ENCODE measurements at regions not wholly inside any gene's neighbourhood (a gene's known extent, or its start where the extent isn't known, plus 50 kb on each side); places are given as distances from the start of the nearest gene placed in this dataset.
"Not testable (repeated sequence)": the region's sequence is repeated elsewhere in the genome, so short reads cannot be mapped to it uniquely, and the experiment has no call there.

DNA sequence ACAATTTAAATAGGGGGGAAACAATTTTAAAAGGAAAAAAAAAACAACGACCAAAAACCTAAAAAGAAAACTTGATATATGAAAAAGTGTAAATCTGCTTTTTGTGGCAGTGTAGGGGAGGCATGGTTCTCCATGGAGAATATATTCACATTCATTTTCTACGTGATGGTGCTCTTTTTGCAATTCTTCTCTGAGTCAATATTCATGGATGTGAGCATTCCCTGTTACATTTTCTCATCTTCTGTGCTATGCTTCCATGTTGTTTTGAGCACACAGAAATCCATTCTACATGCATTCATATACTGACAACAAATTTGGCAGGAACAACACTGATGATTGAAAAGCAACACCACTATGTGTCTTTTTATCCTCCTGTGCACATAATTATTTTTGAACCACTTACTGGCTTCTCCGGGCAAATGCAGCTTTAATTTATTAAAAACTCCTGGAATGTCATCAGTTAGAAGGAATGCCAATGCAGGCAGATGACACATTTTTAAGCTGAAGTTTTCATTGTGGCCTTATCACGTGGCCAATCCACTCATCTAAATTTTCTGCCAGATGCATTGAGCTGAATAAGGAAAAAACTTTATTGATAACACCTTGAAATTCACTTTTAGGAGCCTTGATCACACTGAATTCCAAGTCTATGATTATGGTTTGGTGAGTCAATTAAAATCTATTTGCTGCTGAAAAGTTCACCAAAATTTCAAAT, 590.6 kb downstream of the NUF2 start:
- no peak for DNase-seq

DNA sequence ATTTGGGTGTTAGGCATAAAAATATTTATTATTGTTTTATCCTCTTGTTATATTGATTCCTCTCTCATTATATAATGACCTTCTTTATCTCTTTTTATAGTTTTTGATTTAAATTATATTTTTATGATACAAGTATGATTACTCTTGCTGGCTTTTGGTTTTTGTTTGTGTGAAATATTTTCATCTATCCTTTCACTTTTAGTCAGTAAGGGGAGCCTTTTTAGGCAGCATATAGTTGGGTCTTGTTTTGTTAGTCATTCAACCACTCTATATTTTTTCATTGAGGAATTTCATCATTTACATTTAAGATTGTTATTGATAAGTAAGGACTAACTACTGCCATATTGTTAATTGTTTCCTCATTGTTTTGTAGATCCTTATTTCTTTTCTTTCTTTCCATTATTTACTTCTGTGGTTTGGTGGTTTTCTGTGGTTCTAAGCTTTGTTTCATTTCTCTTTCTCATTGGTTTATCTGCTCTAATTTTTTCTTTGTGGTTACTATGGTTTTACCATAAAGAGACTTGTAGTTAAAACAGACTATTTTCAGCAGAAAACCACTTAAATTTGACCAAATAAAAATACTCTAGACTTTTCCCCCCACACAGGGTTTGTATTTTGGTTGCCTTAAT, 593.1 kb downstream of the NUF2 start:
- no peak for DNase-seq

DNA sequence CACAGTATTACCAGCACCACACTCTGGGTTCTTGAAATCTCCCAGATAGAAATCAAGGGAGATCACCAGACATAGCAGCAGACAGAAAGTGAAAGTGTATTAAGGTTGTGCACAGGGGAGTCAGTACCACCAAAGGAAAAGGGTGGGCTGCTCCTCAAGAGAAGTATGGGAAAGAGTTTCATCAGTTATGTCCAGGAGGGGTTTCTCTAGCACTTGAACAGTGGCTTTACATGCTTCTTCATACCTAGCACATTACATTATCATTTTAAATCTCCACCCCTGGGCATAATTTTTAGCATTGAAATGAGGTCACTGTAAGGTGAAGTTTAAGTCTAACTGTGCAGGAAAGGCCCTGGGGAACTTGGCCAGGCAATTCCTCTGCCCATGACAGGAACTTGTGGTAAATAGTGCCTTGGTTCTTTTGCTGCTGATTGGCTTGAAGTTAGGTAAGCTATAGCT, 601.0 kb downstream of the NUF2 start:
- no peak for DNase-seq

DNA sequence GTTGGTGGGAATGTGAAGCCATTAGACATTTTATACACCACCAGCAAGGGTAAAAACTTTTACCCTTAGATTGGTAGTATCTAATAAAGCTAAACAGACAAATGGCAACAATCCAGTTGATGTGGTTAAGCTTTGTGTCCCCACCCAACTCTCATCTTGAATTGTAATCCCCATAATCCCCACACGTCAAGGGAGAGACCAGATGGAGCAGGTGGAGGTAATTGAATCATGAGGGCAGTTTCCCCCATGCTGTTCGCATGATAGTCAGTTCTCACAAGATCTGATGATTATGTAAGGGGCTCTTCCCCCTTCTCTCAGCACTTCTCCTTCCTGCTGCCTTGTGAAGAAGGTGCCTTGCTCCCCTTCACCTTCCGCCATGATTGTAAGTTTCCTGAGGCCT, 602.3 kb downstream of the NUF2 start:
- DNase-seq = no peak

DNA sequence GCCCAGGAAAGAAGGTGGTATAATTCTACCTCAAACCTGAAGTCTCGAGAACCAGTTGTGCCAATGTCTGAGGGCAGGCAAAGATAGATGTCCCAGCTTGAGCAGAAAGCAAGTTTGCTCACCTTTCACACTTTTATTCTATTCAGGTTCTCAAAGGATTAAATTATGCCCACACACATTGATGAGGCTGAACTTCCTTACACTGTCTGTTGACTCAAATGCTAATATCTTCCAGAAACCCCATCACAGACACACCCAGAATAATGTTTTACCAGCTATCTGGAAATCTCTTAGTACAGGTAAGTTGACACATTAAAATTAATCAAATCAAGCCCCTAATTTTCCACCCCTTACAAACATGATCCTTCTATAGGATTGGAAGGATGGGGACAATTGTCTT, 605.7 kb downstream of the NUF2 start:
- DNase-seq = no peak

DNA sequence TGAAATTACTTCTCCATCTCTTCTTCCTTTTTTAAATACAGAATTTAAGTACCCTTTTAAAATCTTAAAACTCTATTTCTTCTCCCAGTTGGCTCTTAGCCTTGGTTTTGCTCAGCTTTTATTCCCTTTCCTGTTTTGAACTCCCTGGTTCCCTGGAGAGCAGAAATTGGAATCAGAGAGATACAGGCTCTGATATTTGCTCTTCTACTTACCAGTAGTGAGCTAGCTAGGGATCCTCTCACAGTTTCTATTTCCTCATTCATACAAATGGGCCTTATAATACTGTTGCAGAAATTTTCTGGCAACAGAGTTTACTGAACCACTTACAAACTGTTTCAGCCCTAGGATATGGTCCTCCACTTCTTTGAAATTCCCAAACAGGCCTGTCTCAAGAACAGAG, 606.3 kb downstream of the NUF2 start:
- DNase-seq = no peak

DNA sequence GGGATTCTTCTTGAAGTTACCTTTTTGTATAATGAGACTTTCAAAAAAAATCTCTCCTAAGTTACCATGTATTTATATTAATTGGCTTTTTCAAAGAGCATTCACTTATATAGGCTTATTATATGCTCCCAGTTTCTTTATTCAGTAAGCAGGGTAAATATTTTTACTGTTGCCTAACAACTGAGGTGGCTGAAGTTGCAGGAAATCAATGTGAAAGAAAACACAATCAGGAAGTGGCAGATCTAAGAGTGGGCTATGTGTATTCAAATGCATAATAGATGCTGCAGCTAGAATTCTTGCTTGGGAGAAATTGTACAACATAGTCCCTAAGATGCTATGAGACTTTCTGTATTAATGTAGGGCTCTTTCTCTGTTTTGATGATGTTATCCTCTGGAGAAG, 606.9 kb downstream of the NUF2 start:
- DNase-seq = no peak

DNA sequence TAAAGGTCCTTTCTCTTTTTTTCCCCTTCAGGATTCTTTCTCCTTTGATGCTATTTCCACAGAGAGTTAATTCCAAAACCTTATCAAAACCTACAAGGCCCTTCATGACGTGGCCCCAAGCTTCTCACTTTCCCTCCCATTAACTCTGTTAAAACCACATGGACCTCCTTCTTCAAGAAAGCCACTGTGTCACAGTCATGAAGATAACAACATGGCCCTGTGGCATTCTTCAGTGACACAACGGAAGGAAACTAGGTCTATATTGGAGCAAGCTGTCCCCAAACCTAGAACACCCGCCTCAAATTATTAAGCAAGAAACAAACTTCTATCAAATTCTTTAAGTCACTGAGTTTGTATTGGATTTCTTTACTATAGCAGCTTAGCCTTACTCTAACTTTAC, 611.1 kb downstream of the NUF2 start:
- DNase-seq = no peak

DNA sequence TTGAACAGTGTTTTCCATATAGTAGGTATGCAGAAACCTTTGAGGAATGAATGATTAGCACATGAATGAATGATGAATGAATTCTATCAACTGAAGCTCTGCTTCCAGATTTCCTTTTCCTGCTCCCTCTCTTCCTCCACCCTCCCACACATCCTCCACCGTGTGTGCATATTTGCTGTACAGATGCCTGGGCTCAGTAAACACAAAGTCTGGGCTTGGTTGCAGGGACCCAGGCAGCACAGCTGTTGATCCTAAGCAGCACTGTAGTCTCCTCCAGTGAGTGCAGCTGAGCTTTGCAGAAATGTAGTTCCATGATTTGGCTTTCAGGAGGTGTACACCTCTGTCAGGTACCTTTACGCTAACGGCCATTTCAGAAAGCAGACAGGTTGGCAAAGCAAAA, 611.7 kb downstream of the NUF2 start:
- DNase-seq = no peak

DNA sequence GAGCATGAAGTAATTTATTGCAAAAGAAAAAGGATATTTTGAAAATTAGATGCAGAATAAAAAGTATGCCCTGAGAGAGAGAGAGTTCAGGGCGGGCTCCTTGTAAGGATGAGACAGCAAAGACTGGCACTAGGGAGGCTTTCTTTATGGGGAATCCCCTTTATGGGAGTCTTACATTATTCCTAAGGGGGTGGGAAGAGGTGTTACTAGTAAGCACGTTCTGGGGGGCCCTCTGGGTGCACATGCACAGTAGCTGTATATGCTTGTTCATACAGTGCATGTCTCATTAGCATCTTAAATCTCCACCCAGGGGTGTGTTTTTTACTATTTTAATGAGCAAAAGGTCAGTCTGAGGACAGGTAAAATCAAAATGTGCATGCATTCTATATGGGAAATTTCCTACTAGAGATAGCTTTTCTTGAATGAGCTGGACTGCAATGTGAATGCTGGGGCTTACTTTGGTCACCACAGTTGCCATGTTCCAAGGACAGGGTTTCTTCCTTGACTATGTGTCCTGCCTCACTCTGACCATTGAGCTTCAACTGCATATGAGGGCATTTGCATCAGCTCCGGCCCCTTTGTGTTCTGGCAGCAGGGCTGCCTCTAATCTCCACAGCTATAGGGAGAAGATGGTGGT, 614.1 kb downstream of the NUF2 start:
- DNase-seq = no peak

DNA sequence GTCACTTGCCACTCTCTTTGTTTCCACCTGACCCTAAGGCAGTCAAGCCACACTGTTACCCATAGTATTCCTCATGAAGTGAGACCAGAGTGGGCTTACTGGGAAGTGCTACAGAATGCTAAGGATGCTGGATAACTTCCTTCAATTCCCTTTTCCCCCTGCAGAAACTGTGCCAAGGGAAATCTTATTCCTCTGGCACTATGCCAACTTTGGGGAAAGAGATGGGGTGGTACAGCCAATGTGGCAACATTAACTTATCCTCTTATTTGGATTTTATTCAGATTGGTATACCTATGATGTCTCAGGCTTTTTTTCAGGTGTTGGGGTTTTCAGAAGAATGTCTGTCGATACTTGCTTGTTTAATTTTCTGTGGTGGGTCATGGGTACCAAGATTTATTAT, 599.4 kb upstream of the PBX1 start:
- DNase-seq = no peak

DNA sequence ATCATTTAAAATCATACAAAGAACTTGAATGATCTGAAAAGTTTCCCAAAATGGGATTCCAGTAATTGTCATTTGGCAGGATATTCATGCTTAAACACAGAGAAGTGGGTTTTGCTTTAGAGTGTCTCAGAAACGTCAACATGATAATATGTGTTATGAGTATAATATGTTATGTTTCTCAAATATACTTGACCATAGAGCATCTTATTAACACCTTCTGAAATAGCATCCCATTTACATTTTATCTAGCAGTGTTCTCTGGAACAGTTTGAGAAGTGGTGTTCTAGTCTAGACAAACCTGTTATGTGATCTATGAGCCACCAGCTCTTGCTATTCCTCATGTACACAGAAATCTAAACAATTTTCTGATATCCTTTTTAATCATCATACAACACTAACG, 588.8 kb upstream of the PBX1 start:
- DNase-seq = no peak

DNA sequence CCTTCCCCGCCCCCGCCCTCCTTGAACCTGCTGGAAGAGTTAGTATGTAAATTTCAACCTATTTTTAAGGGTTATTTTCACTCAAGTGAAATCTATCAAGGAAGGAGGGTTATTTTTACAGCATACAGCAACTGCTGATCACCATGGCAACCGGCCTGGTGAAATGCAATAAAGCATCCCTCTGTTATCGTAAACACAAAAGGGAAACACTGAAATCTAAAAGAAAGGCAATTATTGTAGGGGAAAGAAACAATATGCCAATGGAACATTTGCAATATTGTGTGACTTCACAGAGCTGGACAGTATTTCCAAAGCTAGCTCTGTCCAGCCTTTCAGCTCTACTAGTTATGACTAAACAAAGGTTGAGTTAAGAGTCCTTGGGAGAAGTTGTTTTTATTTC, 588.3 kb upstream of the PBX1 start:
- no peak for DNase-seq

DNA sequence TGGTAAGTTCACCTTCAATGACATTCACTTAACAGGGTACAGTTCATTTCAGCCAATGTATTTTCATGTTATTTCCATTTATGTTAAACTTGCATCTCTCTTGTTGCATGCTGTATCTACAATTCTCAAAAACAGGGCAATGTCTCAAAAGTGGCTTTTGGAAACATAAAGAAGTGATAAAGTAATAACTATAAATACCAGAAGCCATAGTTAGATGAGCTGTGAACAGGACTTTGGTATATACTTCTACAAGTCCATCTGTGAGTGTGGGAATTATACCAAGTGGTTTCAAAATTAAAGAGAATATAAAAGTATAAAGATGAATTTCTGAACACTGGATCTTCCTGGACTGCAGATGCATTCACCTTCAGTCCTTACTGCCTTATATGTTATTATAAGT, 585.4 kb upstream of the PBX1 start:
- no peak for DNase-seq

DNA sequence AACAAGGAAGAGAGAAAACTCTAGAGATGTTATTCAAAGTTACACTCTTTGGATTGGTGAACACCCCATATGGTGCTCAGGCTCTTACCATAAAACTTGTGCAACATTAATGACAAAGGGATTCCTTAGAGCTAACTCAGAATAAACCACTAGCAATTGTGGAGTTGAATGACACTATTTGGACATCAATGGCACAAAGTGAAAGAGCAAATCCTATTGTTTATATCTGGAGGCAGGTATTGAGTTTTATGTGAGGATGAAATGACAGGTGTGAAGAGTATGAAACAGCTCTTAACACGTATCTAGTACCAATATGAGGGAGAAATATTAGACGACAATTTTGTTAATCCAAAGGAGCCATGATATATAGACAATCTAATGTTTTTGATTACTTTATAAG, 584.9 kb upstream of the PBX1 start:
- DNase-seq = no peak

DNA sequence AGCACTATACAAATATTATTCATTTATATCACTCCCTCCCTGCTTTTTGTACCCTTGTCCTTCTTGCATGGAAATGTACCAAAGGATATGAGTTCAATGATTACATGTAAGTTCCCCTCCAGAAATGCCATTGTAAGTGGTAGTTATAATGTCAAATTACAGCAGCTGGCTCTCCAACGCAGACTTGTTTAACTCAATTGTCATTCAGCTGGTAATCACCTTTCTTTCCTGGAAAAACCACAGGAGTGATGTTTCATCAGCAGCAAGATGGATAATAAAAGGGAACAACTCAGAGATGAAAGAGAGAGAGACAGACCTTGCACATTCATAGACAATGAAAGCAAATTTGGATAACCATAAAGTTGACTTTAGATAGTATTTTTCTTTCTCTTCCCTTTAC, 578.6 kb upstream of the PBX1 start:
- DNase-seq = no peak

DNA sequence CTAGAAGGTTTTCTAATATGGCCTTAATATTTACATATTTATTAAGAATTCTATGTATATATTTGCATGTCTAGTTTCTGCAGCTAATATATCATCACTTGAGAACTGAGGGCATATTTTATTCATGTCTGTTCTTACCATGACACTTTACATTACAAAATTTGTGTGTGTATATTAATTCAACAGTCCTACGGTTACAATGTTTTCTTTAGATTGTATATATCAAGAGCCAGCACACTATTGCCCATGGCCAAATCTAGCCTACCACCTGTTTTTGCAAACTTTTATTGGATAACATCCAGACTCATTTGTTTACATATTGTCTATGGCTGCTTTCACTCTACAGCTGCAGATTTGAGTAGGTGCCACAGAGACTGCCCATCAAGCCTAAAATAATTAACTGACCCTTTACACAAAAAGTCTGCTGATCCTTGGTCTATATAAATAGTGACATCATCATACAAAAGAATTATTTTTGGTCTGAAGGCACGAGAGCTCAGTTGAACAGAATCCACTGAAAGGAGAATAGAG, 577.4 kb upstream of the PBX1 start:
- no peak for DNase-seq

DNA sequence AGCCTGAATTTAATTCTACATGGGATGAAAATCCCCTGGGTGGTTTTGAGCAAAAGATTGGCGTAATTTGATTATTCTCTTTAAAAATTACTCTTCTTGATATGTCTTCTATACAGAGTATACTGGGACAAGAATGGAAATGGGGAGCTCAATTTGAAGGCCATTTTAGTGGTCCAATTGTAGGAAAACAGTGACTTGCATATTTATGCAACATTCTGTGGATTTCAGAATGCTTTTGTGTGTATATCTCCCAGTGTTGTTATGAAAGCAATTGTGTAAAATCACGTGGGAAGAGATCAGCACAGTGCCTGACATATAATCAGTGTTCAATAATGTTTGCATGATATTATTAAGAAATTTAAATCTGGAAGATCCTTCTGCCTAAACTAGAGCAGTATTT, 575.9 kb upstream of the PBX1 start:
- DNase-seq = no peak

DNA sequence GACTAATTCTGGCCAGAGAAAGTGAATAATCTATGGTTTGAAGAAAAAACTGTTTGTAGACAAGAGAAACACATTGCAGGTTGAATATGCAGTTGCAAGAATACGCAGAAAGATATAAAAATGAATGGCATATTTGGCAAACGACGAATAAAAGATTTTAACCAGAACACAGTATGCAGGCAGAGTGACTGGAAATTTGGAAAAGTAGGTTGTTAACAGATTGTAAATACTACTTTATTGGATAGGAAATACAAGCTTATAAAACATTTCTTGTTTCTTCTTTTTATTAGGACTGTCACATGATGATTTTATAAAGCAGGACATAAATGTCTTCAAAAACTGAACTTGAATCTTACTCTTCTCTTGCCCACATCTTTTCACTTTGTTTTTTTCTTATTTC, 573.3 kb upstream of the PBX1 start:
- DNase-seq = no peak

DNA sequence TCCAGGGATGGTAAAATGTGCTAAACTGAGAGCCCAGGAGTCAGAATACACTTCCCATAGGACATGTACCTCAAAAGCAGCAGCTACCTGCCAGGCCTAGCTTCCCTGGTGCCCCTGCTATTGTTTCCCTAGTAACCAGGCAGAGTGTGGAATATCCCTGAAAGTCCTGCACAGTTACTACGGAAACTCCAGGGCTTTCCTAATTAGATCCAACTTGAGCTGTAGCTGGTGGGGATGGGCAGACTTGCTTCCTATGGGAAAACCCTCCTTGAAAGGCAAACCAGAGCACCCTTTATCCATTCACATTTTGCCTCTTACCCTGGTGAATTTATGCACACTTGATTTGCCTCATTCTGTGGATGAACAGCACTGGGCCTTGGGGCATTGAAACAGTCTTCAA, 559.9 kb upstream of the PBX1 start:
- no peak for DNase-seq

DNA sequence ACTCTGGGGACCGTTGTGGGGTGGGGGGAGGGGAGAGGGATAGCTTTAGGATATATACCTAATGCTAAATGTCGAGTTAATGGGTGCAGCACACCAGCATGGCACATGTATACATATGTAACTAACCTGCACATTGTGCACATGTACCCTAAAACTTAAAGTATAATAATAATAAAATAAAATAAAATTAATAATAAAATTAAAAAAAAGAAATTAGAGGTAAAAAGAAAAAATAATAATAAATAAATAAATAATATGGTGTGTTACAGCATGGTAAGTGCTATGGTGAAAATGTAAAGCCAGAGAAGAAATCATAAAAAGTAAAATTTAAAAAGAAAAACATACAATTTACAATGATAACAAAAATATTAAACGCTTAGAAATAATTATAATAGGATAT, 552.8 kb upstream of the PBX1 start:
- not testable (repeated sequence) for DNase-seq

DNA sequence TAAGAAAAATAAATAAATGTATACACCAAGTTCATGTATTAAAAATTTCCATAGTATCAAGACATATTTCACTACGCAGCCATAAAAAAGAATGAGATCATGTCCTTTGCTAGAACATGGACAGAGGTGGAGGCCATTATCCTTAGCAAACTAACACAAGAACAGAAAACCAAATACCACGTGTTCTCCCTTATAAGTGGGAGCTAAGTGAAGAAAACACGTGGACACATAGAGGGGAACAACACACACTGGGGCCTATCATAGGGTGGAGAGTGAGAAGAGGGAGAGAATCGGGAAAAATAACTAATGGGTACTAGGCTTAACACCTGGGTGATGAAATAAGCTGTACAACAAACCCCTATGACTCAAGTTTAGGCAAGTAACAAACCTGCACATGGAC, 552.4 kb upstream of the PBX1 start:
- no peak for DNase-seq

DNA sequence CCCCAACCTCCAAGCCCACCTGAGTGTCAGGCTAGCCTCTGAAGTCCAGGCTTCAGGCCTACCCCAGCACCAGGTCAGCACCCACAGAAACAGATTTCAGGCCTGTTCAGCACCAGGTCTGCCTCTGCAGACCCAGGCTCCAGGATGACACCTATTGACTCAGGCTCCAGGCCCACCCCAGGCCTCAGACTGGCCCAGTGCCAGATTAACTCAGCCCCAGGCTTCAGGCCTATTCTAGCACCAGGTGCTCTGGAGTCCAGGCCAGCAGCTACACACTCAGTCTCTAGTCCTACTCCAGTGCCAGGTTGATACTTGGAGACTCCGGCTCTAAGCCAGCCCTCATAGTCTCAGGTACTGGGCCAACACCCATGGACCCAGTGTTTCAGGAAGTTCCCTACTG, 541.7 kb upstream of the PBX1 start:
- no peak for DNase-seq

DNA sequence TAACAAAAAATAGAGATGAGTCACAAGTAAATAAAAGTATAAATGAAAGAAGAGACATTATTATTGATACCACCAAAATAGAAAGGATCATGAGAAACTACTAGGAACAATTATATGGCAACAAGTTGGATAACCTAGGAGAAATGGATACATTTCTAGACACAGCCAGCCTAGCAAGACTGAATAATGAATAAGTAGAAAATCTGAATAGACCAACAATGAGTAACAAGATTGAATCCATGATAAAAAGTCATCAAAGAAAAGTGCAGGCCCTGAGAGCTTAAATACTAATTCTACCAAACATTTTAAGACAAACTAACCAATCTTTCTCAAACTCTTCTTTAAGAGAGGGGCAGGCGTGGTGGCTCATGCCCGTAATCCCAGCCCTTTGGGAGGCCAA, 538.6 kb upstream of the PBX1 start:
- DNase-seq = no peak
